PC-9 (cell line): ENCODE measurements at regions not wholly inside any gene's neighbourhood (a gene's known extent, or its start where the extent isn't known, plus 50 kb on each side); places are given as distances from the start of the nearest gene placed in this dataset.

Source experiments
- BruUV-seq: library from RNA; stranded (reverse); fragments of 400-500 nt; replicated peaks from 2 replicates; lab custom pipeline; 2021; lab: Mats Ljungman, UMichigan
- CTCF ChIA-PET: fragments of 300-600 bp; sonication (Branson Sonifier 250); formaldehyde crosslinking; loops from one replicate; lab custom pipeline; 2022; ENCODE audit warnings: antibody characterized with exemption; lab: Charles Lee
- POLR2A ChIA-PET: fragments of 300-600 bp; sonication (Branson Sonifier 250); formaldehyde crosslinking; loops from one replicate; lab custom pipeline; 2022; ENCODE audit warnings: antibody characterized with exemption; ENCODE audit not compliant: unreplicated experiment; lab: Charles Lee
- DNase-seq, 2 experiments: peaks; one replicate each; pipeline versions ENCODE4 v3.0.0 to v3.0.0-alpha.2; 2015 to 2022; ENCODE audit warnings: mixed read lengths in 1 of 2
- H2AFZ ChIP-seq: fragments of 200-600 bp; sonication (generic); 2 replicates; pipeline ENCODE4 v1.8.1; 2017; ENCODE audit warnings: antibody characterized with exemption
- H3F3A ChIP-seq: fragments of 200-600 bp; sonication (generic); 2 replicates; pipeline ENCODE4 v1.8.1; 2017; ENCODE audit warnings: antibody characterized with exemption, mild to moderate bottlenecking, low read depth; ENCODE audit not compliant: insufficient read depth
- H3K27ac ChIP-seq: fragments of 200-600 bp; sonication (generic); 2 replicates; pipeline ENCODE4 v1.6.1; 2016; ENCODE audit warnings: mixed run types
- H3K27me3 ChIP-seq: fragments of 200-600 bp; sonication (generic); 2 replicates; pipeline ENCODE4 v1.6.1; 2016; ENCODE audit warnings: low read depth, mixed run types; ENCODE audit not compliant: insufficient read depth
- H3K36me3 ChIP-seq: fragments of 200-600 bp; sonication (generic); 2 replicates; pipeline ENCODE4 v1.6.1; 2016; ENCODE audit warnings: low read depth, mixed run types
- H3K4me1 ChIP-seq: fragments of 200-600 bp; sonication (generic); replicated peaks from 2 replicates; pipeline ENCODE4 v1.6.1; 2016; ENCODE audit warnings: mixed run types; ENCODE audit not compliant: insufficient read depth
- H3K4me2 ChIP-seq: fragments of 200-600 bp; sonication (generic); 2 replicates; pipeline ENCODE4 v1.6.1; 2017; ENCODE audit warnings: mixed run types
- H3K4me3 ChIP-seq: fragments of 200-600 bp; sonication (generic); 2 replicates; pipeline ENCODE4 v1.6.1; 2016; ENCODE audit warnings: mixed run types
- H3K79me2 ChIP-seq: fragments of 200-600 bp; sonication (generic); 2 replicates; pipeline ENCODE4 v1.6.1; 2017; ENCODE audit warnings: low read depth, mixed run types
- H3K9me2 ChIP-seq: fragments of 200-600 bp; sonication (generic); 2 replicates; pipeline ENCODE4 v1.8.1; 2017; ENCODE audit warnings: mild to moderate bottlenecking; ENCODE audit not compliant: insufficient read depth
- H3K9me3 ChIP-seq: fragments of 200-600 bp; sonication (generic); 2 replicates; pipeline ENCODE4 v1.8.1; 2016; ENCODE audit warnings: low read depth; ENCODE audit not compliant: insufficient read depth
- H4K20me1 ChIP-seq: fragments of 200-600 bp; sonication (generic); 2 replicates; pipeline ENCODE4 v1.8.1; 2017; ENCODE audit not compliant: insufficient read depth
- EZH2 ChIP-seq: fragments of 200-600 bp; sonication (generic); IDR thresholded peaks from 2 replicates; pipeline ENCODE4 v1.8.0; 2017; ENCODE audit warnings: antibody characterized with exemption, low read depth
- intact Hi-C: fragments of 100-400 bp; cut with micrococcal nuclease; formaldehyde crosslinking; loops from one replicate; pipeline ENCODE4 v1.10.0; 2022; ENCODE audit not compliant: unreplicated experiment
- TF ChIP-seq, protein P1 (sequence below): fragments of 200-600 bp; sonication (generic); conservative IDR thresholded peaks from 2 replicates; pipeline ENCODE4 v1.6.1; 2017; ENCODE audit warnings: mixed run types, antibody characterized with exemption, mild to moderate bottlenecking, moderate library complexity

GRCh38 chr20:6212903-6213302 lies 90.1 kb upstream of the FERMT1 start:
- no peaks in the 10 kb centered on the region for H3F3A ChIP-seq
- no peaks in the 10 kb centered on the region for H3K36me3 ChIP-seq
- POLR2A ChIA-PET, result no interaction called here
- no peaks in the 10 kb centered on the region for H3K79me2 ChIP-seq
- H3K4me3 ChIP-seq, result no peak overlapping the region
- no peaks in the 10 kb centered on the region for H4K20me1 ChIP-seq
- no peak overlapping the region for H3K27ac ChIP-seq
- no peak overlapping the region for H2AFZ ChIP-seq
- CTCF ChIA-PET, result no interaction called here
- no peaks in the 10 kb centered on the region for H3K4me1 ChIP-seq
- no TSS peak for BruUV-seq
- TF ChIP-seq EZH2, result no peak
- TF ChIP-seq, protein P1, sequence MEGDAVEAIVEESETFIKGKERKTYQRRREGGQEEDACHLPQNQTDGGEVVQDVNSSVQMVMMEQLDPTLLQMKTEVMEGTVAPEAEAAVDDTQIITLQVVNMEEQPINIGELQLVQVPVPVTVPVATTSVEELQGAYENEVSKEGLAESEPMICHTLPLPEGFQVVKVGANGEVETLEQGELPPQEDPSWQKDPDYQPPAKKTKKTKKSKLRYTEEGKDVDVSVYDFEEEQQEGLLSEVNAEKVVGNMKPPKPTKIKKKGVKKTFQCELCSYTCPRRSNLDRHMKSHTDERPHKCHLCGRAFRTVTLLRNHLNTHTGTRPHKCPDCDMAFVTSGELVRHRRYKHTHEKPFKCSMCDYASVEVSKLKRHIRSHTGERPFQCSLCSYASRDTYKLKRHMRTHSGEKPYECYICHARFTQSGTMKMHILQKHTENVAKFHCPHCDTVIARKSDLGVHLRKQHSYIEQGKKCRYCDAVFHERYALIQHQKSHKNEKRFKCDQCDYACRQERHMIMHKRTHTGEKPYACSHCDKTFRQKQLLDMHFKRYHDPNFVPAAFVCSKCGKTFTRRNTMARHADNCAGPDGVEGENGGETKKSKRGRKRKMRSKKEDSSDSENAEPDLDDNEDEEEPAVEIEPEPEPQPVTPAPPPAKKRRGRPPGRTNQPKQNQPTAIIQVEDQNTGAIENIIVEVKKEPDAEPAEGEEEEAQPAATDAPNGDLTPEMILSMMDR, result no peak
- intact Hi-C loops, result no loop called here
- peaks cover 3% of the 10 kb centered on the region; the same call in 1 of the 2 replicates for H3K9me2 ChIP-seq
- peaks cover 23% of the 10 kb centered on the region; the same call in 1 of the 2 replicates for H3K27me3 ChIP-seq
- no peaks in the 10 kb centered on the region for H3K9me3 ChIP-seq
- DNase-seq, result no peak
- no peak overlapping the region for H3K4me2 ChIP-seq

GRCh38 chr20:6209093-6209492 lies 86.3 kb upstream of the FERMT1 start:
- BruUV-seq, result no TSS peak
- Histone ChIP-seq H4K20me1 (no peaks in the 10 kb centered on the region), H3K4me3 (no peak overlapping the region), H3K4me2 (no peak overlapping the region), H3K9me2 (peaks cover 3% of the 10 kb centered on the region; the same call in 1 of the 2 replicates), H3F3A (no peaks in the 10 kb centered on the region), H3K9me3 (0 out of 2 replicates have a peak, but pooled peaks cover 7% of the 10 kb centered on the region), H3K36me3 (no peaks in the 10 kb centered on the region), H3K79me2 (no peaks in the 10 kb centered on the region), H3K27me3 (peaks cover 5% of the 10 kb centered on the region; the same call in 1 of the 2 replicates), H2AFZ (no peak overlapping the region), H3K27ac (no peak overlapping the region), H3K4me1 (no peaks in the 10 kb centered on the region)
- intact Hi-C loops, result no loop called here
- ChIA-PET CTCF (no interaction called here), POLR2A (no interaction called here)
- TF ChIP-seq EZH2, result no peak
- TF ChIP-seq, protein P1, result no peak
- no peak for DNase-seq

GRCh38 chr20:6200092-6200491 lies 77.3 kb upstream of the FERMT1 start:
- no peaks in the 10 kb centered on the region for H3K36me3 ChIP-seq
- H3K4me3 ChIP-seq, result no peak overlapping the region
- no peaks in the 10 kb centered on the region for H3K27me3 ChIP-seq
- H3K79me2 ChIP-seq, result no peaks in the 10 kb centered on the region
- POLR2A ChIA-PET, result no interaction called here
- no peak overlapping the region for H2AFZ ChIP-seq
- H3K9me2 ChIP-seq, result no peaks in the 10 kb centered on the region
- no peak overlapping the region for H3K27ac ChIP-seq
- no TSS peak for BruUV-seq
- no peak overlapping the region for H3K4me2 ChIP-seq
- no peaks in the 10 kb centered on the region for H3K4me1 ChIP-seq
- CTCF ChIA-PET, result no interaction called here
- no peaks in the 10 kb centered on the region for H3F3A ChIP-seq
- H4K20me1 ChIP-seq, result no peaks in the 10 kb centered on the region
- DNase-seq, result no peak
- 0 out of 2 replicates have a peak, but pooled peaks cover 3% of the 10 kb centered on the region for H3K9me3 ChIP-seq
- TF ChIP-seq, protein P1, result no peak
- TF ChIP-seq EZH2, result no peak
- intact Hi-C loops, result no loop called here
